ENCODE measurements at regions not wholly inside any gene's neighbourhood (a gene's known extent, or its start where the extent isn't known, plus 50 kb on each side); places are given as distances from the start of the nearest gene placed in this dataset.

- TF ChIP-seq CTCF (IDR thresholded peaks at IDR 0.05) (no peak), EZH2phosphoT487 (IDR thresholded peaks at IDR 0.05) (no peak), EZH2 (IDR thresholded peaks at IDR 0.05) (no peak)
Observed at GRCh38 chr2:16746833-16747232, 81.2 kb upstream of the CYRIA start.

Data from neural progenitor cell (in vitro differentiated cells).